PC-3 (cell line): ENCODE measurements at regions not wholly inside any gene's neighbourhood (a gene's known extent, or its start where the extent isn't known, plus 50 kb on each side); places are given as distances from the start of the nearest gene placed in this dataset.

Experiments used
- ATAC-seq: fragments of 200-7000 bp; cut with Tn5 transposase; 2 replicates; pipeline ENCODE4 v1.9.1; 2020; ENCODE audit warnings: mild to moderate bottlenecking, moderate library complexity
- BruUV-seq: library from RNA; stranded (reverse); fragments of 400-500 nt; replicated peaks from 2 replicates; lab custom pipeline; 2021; lab: Mats Ljungman, UMichigan
- CTCF ChIA-PET: fragments of 300-600 bp; sonication (Branson Sonifier 250); formaldehyde crosslinking; loops from one replicate; lab custom pipeline; 2022; ENCODE audit warnings: antibody characterized with exemption; lab: Charles Lee
- POLR2A ChIA-PET: fragments of 300-600 bp; sonication (Branson Sonifier 250); formaldehyde crosslinking; loops from one replicate; lab custom pipeline; 2022; ENCODE audit warnings: antibody characterized with exemption; ENCODE audit not compliant: unreplicated experiment; lab: Charles Lee
- DNase-seq: peaks from one replicate; pipeline ENCODE4 v3.0.0-alpha.2; 2015
- H2AFZ ChIP-seq: fragments of 300-600 bp; sonication (generic); 2 replicates; pipeline ENCODE4 v1.6.0; 2016; ENCODE audit warnings: antibody characterized with exemption, low read length
- H3F3A ChIP-seq: fragments of 300-600 bp; sonication (generic); one replicate; pipeline ENCODE4 v1.6.0; 2017; ENCODE audit warnings: antibody characterized with exemption, low read length, control low read depth, mild to moderate bottlenecking; ENCODE audit not compliant: unreplicated experiment
- H3K27ac ChIP-seq: fragments of 300-600 bp; sonication (generic); 2 replicates; pipeline ENCODE4 v1.5.1; 2016; ENCODE audit warnings: mild to moderate bottlenecking, low read length
- H3K27me3 ChIP-seq: fragments of 300-600 bp; sonication (generic); 2 replicates; pipeline ENCODE4 v1.6.1; 2016; ENCODE audit warnings: low read length, mixed read lengths
- H3K36me3 ChIP-seq: fragments of 300-600 bp; sonication (generic); 2 replicates; pipeline ENCODE4 v1.6.1; 2016; ENCODE audit warnings: low read depth, mixed run types, low read length, mixed read lengths
- H3K4me1 ChIP-seq: fragments of 300-600 bp; sonication (generic); 2 replicates; pipeline ENCODE4 v1.5.1; 2016; ENCODE audit warnings: low read length; ENCODE audit not compliant: insufficient read depth
- H3K4me2 ChIP-seq: fragments of 300-600 bp; sonication (generic); 2 replicates; pipeline ENCODE4 v1.6.0; 2016; ENCODE audit warnings: low read length
- H3K4me3 ChIP-seq: fragments of 300-600 bp; sonication (generic); 2 replicates; pipeline ENCODE4 v1.5.1; 2016; ENCODE audit warnings: mild to moderate bottlenecking, low read length, mixed read lengths
- H3K79me2 ChIP-seq: fragments of 300-600 bp; sonication (generic); 2 replicates; pipeline ENCODE4 v1.6.1; 2017; ENCODE audit warnings: low read length, mixed read lengths
- H3K9ac ChIP-seq: fragments of 300-600 bp; sonication (generic); 2 replicates; pipeline ENCODE4 v1.6.0; 2016; ENCODE audit warnings: mild to moderate bottlenecking, low read length
- H3K9me2 ChIP-seq: fragments of 300-600 bp; sonication (generic); replicated peaks from 2 replicates; pipeline ENCODE4 v1.6.1; 2016; ENCODE audit warnings: mixed run types, low read length, mixed read lengths
- H3K9me3 ChIP-seq: fragments of 300-600 bp; sonication (generic); 2 replicates; pipeline ENCODE4 v1.6.1; 2016; ENCODE audit warnings: low read length, mixed read lengths
- H4K20me1 ChIP-seq: fragments of 300-600 bp; sonication (generic); 2 replicates; pipeline ENCODE4 v1.6.1; 2016; ENCODE audit warnings: low read length, mixed read lengths
- CTCF ChIP-seq: fragments of 300-600 bp; sonication (generic); conservative IDR thresholded peaks from 2 replicates; pipeline ENCODE4 v1.5.1; 2017; ENCODE audit warnings: antibody characterized with exemption, low read depth, mild to moderate bottlenecking, low read length
- EZH2 ChIP-seq: fragments of 300-600 bp; sonication (generic); IDR thresholded peaks from one replicate; pipeline ENCODE4 v1.6.1; 2017; ENCODE audit warnings: antibody characterized with exemption, mild to moderate bottlenecking, low read length; ENCODE audit not compliant: unreplicated experiment
- EZH2phosphoT487 ChIP-seq: fragments of 300-600 bp; sonication (generic); IDR thresholded peaks from 2 replicates; pipeline ENCODE4 v1.6.1; 2018; ENCODE audit warnings: mild to moderate bottlenecking, antibody characterized with exemption, low read length, borderline replicate concordance
- intact Hi-C: fragments of 100-400 bp; cut with micrococcal nuclease; formaldehyde crosslinking; loops from 2 replicates; pipeline ENCODE4 v1.9.0; 2023

GRCh38 chr6:39999006-39999867 lies 65.0 kb upstream of the MOCS1 start:
- Histone ChIP-seq H3F3A (no peaks in the 10 kb centered on the region), H3K4me2 (no peak overlapping the region), H3K9me3 (peaks cover 20% of the 10 kb centered on the region), H3K9me2 (no peaks in the 10 kb centered on the region), H3K79me2 (no peaks in the 10 kb centered on the region), H3K27ac (no peak overlapping the region), H3K27me3 (no peaks in the 10 kb centered on the region), H4K20me1 (no peaks in the 10 kb centered on the region), H3K4me1 (no peaks in the 10 kb centered on the region), H3K4me3 (no peak overlapping the region), H3K9ac (no peak overlapping the region), H3K36me3 (no peaks in the 10 kb centered on the region), H2AFZ (no peak overlapping the region)
- DNase-seq (no peak), ATAC-seq (no peak)
- CTCF ChIA-PET: no interaction called here
- TF ChIP-seq CTCF (no peak), EZH2 (no peak), EZH2phosphoT487 (no peak)
- no TSS peak for BruUV-seq
- POLR2A ChIA-PET: no interaction called here
- intact Hi-C loops: no loop called here

- H3K4me3 ChIP-seq: no peak overlapping the region
- ATAC-seq: no peak
- no peaks in the 10 kb centered on the region for H3K27me3 ChIP-seq
- intact Hi-C loops: no loop called here
- H4K20me1 ChIP-seq: no peaks in the 10 kb centered on the region
- H3K36me3 ChIP-seq: no peaks in the 10 kb centered on the region
- H3K4me1 ChIP-seq: no peaks in the 10 kb centered on the region
- BruUV-seq: no TSS peak
- no peak overlapping the region for H3K27ac ChIP-seq
- CTCF ChIA-PET: no interaction called here
- POLR2A ChIA-PET: no interaction called here
- no peak overlapping the region for H2AFZ ChIP-seq
- no peak overlapping the region for H3K9ac ChIP-seq
- no peak for DNase-seq
- H3K9me2 ChIP-seq: no peaks in the 10 kb centered on the region
- no peak overlapping the region for H3K4me2 ChIP-seq
- H3K9me3 ChIP-seq: peaks cover 24% of the 10 kb centered on the region
- H3K79me2 ChIP-seq: no peaks in the 10 kb centered on the region
- no peaks in the 10 kb centered on the region for H3F3A ChIP-seq
- TF ChIP-seq EZH2: no peak
- no peak for TF ChIP-seq EZH2phosphoT487
- TF ChIP-seq CTCF: no peak
These were observed 63.9 kb upstream of the MOCS1 start for GRCh38 chr6:39998126-39998525.

GRCh38 chr6:39997101-39997635 lies 62.9 kb upstream of the MOCS1 start:
- CTCF ChIA-PET: no interaction called here
- no peaks in the 10 kb centered on the region for H4K20me1 ChIP-seq
- no peak overlapping the region for H3K27ac ChIP-seq
- H2AFZ ChIP-seq: no peak overlapping the region
- no peaks in the 10 kb centered on the region for H3F3A ChIP-seq
- H3K4me1 ChIP-seq: no peaks in the 10 kb centered on the region
- ATAC-seq: no peak
- no peaks in the 10 kb centered on the region for H3K79me2 ChIP-seq
- DNase-seq: no peak
- peaks cover 30% of the 10 kb centered on the region for H3K9me3 ChIP-seq
- no peak overlapping the region for H3K9ac ChIP-seq
- no peak overlapping the region for H3K4me2 ChIP-seq
- POLR2A ChIA-PET: no interaction called here
- H3K27me3 ChIP-seq: no peaks in the 10 kb centered on the region
- H3K36me3 ChIP-seq: no peaks in the 10 kb centered on the region
- intact Hi-C loops: no loop called here
- TF ChIP-seq EZH2 (no peak), CTCF (no peak)
- no peaks in the 10 kb centered on the region for H3K9me2 ChIP-seq
- H3K4me3 ChIP-seq: no peak overlapping the region
- BruUV-seq: no TSS peak
